Lower lobe of right lung (tissue), 2 donors: ENCODE measurements at regions not wholly inside any gene's neighbourhood (a gene's known extent, or its start where the extent isn't known, plus 50 kb on each side); places are given as distances from the start of the nearest gene placed in this dataset.

Experiments
- ATAC-seq, 2 donors: fragments of 200-7000 bp; cut with Tn5 transposase; one replicate each; pipeline ENCODE4 v1.9.1; 2020 to 2022; ENCODE audit warnings: mild to moderate bottlenecking in 2 of 2, moderate library complexity in 2 of 2
- DNase-seq: peaks from one replicate; pipeline ENCODE4 v3.0.0-alpha.2; 2020
- H3K27ac ChIP-seq: fragments of 200-600 bp; one replicate; pipeline ENCODE4 v1.8.0; 2022
- H3K27me3 ChIP-seq: fragments of 200-600 bp; one replicate; pipeline ENCODE4 v1.8.0; 2022; ENCODE audit warnings: low read depth
- H3K36me3 ChIP-seq: fragments of 200-600 bp; one replicate; pipeline ENCODE4 v1.8.0; 2022; ENCODE audit warnings: mild to moderate bottlenecking
- H3K4me1 ChIP-seq: fragments of 200-600 bp; one replicate; pipeline ENCODE4 v1.8.0; 2022
- H3K4me3 ChIP-seq: fragments of 200-600 bp; one replicate; pipeline ENCODE4 v1.8.0; 2022; ENCODE audit warnings: mild to moderate bottlenecking
- H3K9me3 ChIP-seq: fragments of 200-600 bp; one replicate; pipeline ENCODE4 v1.8.0; 2022
- CTCF ChIP-seq: fragments of 200-600 bp; IDR thresholded peaks from one replicate; pipeline ENCODE4 v1.8.0; 2022; ENCODE audit warnings: antibody characterized with exemption, mild to moderate bottlenecking
- intact Hi-C: fragments of 100-400 bp; cut with DNase I; formaldehyde crosslinking; loops from one replicate; pipeline ENCODE4 v1.11.0; 2022
- donor health status: DM: no; HTN: yes; CAD: no; lungs with severe emphysema.

DNA sequence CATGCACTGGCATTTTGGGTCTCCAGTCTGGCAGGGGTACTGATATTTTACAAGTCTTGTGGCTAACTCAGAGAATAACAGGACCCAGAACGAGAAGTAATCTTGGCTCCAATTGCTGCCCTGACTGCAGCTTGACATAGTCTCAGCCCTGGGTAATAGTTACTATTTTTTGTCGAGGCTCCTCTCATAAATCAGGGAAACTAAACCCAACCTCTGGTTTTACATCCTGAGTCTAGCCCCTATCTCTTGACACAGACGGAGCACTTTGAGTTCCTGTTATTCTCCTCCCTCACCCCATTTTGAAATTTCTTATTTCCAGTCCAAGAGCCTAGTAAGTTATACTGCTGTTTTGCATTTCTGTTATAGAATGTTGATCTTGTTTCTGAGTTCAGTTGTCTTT lies 276.1 kb upstream of the GOLIM4 start:
- H3K4me3 ChIP-seq: no peak overlapping the region
- no peak overlapping the region for H3K27ac ChIP-seq
- intact Hi-C loops: no loop called here
- TF ChIP-seq CTCF: no peak
- DNase-seq: no peak
- H3K9me3 ChIP-seq: no peaks in the 10 kb centered on the region
- H3K36me3 ChIP-seq: no peaks in the 10 kb centered on the region
- no peak for ATAC-seq
- no peaks in the 10 kb centered on the region for H3K4me1 ChIP-seq
- H3K27me3 ChIP-seq: no peaks in the 10 kb centered on the region

DNA sequence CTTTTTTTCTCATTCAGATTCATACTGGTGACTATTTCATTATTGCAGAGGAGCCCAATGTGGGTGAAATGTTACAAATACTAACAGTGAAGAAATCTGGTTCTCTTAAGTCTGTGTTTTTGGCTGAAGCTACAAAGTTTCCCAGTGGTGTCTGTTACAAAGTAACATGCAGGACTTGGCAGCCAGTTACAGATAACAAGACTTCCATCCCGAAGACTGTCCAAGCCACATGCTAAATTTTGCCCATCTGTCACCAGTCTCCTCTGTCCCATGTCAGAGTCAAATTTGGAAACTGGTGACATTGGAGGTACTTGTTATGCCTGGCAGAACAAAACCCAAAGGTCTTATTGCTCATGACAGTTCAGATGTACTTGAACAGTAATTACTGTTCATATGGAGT lies 269.2 kb upstream of the GOLIM4 start:
- Histone ChIP-seq H3K4me3 (no peak overlapping the region), H3K4me1 (no peaks in the 10 kb centered on the region), H3K9me3 (no peaks in the 10 kb centered on the region), H3K36me3 (no peaks in the 10 kb centered on the region), H3K27ac (no peak overlapping the region), H3K27me3 (no peaks in the 10 kb centered on the region)
- DNase-seq (no peak), ATAC-seq (no peak)
- intact Hi-C loops: no loop called here
- TF ChIP-seq CTCF: no peak

DNA sequence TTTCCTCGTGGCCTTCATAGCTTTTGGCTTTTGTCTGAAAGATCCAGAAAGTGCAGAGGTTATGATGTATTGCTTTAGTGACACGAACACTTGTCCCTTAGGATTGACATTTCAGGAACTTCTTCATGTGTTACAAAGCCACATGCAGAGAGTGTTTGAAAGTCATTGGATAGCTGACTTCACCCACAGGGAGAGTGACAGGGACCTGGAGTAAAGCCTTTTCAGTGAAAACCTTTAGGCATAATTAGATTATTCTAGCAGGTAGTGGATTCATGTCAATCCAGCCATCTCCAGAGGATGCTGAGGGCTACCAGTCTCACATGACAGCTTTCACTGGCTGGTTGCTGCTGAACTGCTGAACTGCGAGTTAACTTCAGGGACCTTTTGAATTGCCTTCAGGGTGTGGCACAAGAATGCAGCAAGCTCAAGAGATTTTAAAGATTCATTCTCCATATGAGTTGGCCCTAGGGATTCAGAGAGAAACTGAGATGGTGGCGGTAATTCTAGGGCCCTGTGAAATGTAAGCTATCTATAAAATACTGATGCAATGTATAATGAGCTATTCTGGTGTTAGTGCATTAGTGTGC lies 267.0 kb upstream of the GOLIM4 start:
- Histone ChIP-seq H3K36me3 (no peaks in the 10 kb centered on the region), H3K4me3 (no peak overlapping the region), H3K4me1 (no peaks in the 10 kb centered on the region), H3K27me3 (no peaks in the 10 kb centered on the region), H3K9me3 (no peaks in the 10 kb centered on the region), H3K27ac (no peak overlapping the region)
- ATAC-seq (no peak), DNase-seq (no peak)
- no peak for TF ChIP-seq CTCF
- intact Hi-C loops: no loop called here

DNA sequence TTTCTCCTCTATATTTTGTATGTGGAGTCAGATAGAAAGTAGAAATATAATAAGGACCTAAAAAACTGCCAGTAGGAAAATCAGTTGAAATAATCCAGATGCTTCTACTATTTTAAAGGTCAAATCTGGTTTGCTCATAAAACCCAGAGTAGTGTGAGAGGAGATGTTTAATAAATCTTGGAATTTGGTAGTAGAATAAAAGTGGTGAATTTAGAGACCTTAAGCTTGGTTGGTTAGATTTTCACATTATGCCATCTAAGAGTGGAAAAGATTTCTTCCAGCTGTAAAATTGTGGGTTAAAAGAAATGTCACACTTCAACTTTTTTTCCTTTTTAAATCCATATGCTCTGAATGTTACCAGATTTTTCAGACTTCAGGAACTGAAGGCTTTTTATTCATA lies 266.4 kb upstream of the GOLIM4 start:
- no peaks in the 10 kb centered on the region for H3K4me1 ChIP-seq
- no peak for ATAC-seq

GRCh38 chr3:168360993-168361392 lies 265.3 kb upstream of the GOLIM4 start:
- H3K4me1 ChIP-seq: no peaks in the 10 kb centered on the region
- H3K27ac ChIP-seq: no peak overlapping the region
- H3K9me3 ChIP-seq: no peaks in the 10 kb centered on the region
- H3K4me3 ChIP-seq: no peak overlapping the region
- ATAC-seq (no peak), DNase-seq (no peak)
- no peaks in the 10 kb centered on the region for H3K27me3 ChIP-seq
- intact Hi-C loops: no loop called here
- TF ChIP-seq CTCF: no peak
- no peaks in the 10 kb centered on the region for H3K36me3 ChIP-seq

More for the DNA sequence above, 266.4 kb upstream of the GOLIM4 start:
- Histone ChIP-seq H3K36me3 (no peaks in the 10 kb centered on the region), H3K27me3 (no peaks in the 10 kb centered on the region), H3K9me3 (no peaks in the 10 kb centered on the region), H3K4me3 (no peak overlapping the region), H3K27ac (no peak overlapping the region)
- TF ChIP-seq CTCF: no peak
- intact Hi-C loops: no loop called here
- DNase-seq: no peak
